NCI-H510A treated with DMSO at 0.1 percent for 48 hours (cell line): ENCODE measurements at regions not wholly inside any gene's neighbourhood (a gene's known extent, or its start where the extent isn't known, plus 50 kb on each side); places are given as distances from the start of the nearest gene placed in this dataset.
"Not testable (repeated sequence)": the region's sequence is repeated elsewhere in the genome, so short reads cannot be mapped to it uniquely, and the experiment has no call there.

Source experiments
- DNase-seq: peaks from one replicate; lab custom pipeline; 2025; lab: John Stamatoyannopoulos, UW

GRCh38 chrX:52261125-52261462 is 76.4 kb downstream of the MAGED4 start:
- no peak for DNase-seq

- peak; percentile 67 for DNase-seq
Observed at GRCh38 chrX:52261463-52262194, 76.9 kb downstream of the MAGED4 start.

- no peak for DNase-seq
Observed at GRCh38 chrX:52262195-52262546, 77.5 kb downstream of the MAGED4 start.

GRCh38 chrX:52263417-52263816 is 78.7 kb downstream of the MAGED4 start:
- no peak for DNase-seq

GRCh38 chrX:52265713-52266112 is 81.0 kb downstream of the MAGED4 start:
- DNase-seq, result no peak

- DNase-seq, result not testable (repeated sequence)
Observed at GRCh38 chrX:52268502-52268901, 83.8 kb downstream of the MAGED4 start.

- no peak for DNase-seq
Observed at GRCh38 chrX:52270453-52271116, 85.9 kb downstream of the MAGED4 start.

GRCh38 chrX:52271206-52271605 is 86.5 kb downstream of the MAGED4 start:
- DNase-seq, result no peak

- no peak for DNase-seq
Observed at GRCh38 chrX:52277666-52278065, 91.2 kb upstream of the XAGE2 start.

- no peak for DNase-seq
Observed at GRCh38 chrX:52280812-52281211, 88.0 kb upstream of the XAGE2 start.

GRCh38 chrX:52284865-52285264 is 84.0 kb upstream of the XAGE2 start:
- DNase-seq, result no peak

- not testable (repeated sequence) for DNase-seq
Observed at GRCh38 chrX:52298968-52299367, 69.9 kb upstream of the XAGE2 start.

- not testable (repeated sequence) for DNase-seq
Observed at GRCh38 chrX:52308532-52308931, 60.3 kb upstream of the XAGE2 start.
